Stimulated activated CD8-positive, alpha-beta memory T cell treated with anti-CD3 and anti-CD28 coated beads, Interleukin-2, amount 100 ng/mL, for 48 hours (primary cell): ENCODE measurements at regions not wholly inside any gene's neighbourhood (a gene's known extent, or its start where the extent isn't known, plus 50 kb on each side); places are given as distances from the start of the nearest gene placed in this dataset.
"Not testable (repeated sequence)": the region's sequence is repeated elsewhere in the genome, so short reads cannot be mapped to it uniquely, and the experiment has no call there.

Experiments used
- DNase-seq, 2 donors: peaks; one replicate each; pipeline ENCODE4 v3.0.0-alpha.2; 2020; ENCODE audit warnings: low read depth in 2 of 2

DNA sequence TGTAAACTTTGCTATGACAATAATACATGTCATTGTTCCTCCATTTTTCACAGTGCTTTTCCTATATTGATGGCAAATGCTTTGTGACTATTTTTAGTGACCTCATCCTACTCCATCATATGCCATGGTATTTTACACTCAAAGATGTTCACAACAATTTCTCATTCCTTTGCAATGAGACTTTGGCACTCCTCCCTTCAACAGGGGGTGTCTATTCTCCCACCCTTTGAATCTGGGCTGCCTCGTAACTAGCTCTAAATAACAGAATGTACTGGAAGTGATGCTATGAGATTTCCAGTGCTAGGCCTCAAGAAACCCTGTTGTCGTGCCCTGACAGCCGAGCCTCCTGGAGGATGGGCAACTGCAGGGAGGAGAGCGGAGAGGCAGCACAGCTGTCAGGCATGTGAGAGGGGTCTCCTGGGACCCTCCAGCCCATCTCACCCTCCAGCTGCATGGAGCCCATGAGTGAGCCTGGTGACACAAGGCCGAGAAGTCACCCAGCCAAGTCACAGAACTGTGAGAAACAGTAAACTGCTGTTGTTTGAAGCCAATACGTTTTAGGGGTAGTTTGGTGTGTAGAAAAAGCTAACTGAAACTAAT lies 103.1 kb upstream of the APCDD1 start:
- no peak for DNase-seq

DNA sequence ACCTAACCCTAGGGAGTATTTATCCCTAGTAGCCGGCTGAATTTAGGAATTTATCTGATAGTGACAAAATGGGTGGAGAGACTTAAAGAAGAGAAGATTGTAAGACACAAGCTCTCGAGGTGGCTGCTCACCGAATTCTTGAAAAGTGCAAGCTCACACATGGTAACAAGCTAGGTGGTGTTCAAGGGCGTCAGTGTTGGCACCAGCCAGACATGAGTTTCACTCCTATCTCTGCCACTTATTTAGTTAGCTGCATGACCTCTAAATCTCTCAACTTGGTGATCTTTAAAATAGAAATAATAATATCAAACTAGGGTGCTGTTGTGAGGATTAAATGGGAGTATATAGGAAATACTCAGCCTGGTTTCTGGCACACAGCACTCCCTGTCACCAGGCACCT lies 102.6 kb upstream of the APCDD1 start:
- DNase-seq = no peak

DNA sequence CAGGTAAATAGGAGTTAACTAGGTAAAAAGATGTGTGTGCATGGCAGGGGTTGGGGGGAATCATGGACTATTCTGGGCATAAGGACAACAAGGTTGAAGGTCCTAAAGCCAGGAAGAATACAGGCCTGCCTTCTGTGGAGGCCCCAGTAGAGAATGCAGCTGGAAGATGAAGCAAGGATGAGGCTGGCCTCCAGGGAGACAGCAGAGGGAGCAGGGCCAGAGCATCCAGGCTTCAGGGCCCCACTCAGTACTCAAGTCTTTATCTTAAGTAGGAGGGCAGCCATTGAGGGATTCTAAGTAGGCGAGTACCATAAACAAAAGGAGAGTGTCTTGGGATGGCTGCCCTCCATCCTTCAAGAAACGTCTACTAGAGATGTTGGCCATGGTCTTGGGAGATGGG lies 101.8 kb upstream of the APCDD1 start:
- DNase-seq = no peak

DNA sequence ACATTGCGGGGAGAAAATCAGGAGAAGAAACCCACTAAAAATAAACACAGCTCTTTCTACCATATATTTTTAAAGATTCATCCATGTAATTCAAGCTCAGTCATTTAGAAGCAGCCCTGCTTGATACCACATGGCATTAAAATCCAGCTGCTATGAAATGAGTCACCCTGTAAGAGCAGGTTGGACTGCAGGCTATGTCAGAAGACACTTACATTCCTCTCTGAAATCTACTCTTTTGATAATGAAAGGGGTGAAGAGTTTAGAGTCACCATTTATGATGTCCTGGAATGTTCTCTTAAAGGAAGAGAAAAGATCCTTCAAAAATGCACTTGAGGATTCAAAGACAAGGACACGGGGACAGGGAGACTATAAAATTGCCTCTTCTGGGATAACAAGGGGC lies 100.6 kb upstream of the APCDD1 start:
- DNase-seq = no peak

DNA sequence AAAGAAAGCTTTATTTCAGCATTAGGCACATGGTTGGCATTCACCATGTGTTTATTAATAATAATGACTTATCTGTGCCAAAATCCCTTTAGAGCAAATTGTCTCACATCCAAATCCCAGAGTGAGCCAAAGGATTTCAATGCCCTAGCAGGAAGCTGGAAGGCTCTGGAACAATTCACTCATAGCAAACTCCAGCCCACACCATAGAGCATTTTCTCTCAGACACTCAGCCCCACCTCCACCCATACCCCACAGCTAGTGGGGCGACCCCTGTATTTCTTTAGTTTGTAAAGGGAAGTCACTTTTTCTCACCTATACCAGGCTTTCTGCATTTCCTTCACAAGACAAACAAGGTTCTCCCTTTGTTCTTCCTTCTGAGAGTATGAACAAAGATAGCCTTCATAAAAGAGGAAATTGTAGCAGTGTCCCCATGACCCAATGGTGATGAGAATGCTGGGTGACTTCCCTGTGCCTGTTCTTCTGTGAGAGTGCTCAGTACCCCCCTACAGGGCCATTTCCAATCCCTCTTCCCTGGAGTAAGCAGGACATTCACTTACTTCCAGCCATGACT lies 100.1 kb upstream of the APCDD1 start:
- DNase-seq = no peak

DNA sequence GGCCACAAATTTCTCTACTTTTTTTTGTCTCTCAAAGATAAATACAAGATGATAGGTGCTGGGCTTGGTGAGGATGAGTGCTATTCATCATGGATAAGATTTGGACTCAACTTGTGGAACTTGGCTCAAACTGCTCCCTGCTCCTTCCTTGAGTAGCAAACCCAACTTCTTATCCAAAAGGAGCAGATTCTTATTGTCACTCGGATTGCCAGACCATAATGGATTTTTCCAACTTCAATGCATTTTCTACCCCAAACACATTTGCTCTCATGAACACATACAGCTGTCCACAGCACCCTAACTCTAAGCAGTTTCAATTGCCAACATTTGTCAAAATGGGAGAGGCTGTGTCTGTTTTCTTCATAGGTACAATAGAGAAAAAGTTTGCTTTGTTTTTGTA lies 99.5 kb upstream of the APCDD1 start:
- DNase-seq = no peak

DNA sequence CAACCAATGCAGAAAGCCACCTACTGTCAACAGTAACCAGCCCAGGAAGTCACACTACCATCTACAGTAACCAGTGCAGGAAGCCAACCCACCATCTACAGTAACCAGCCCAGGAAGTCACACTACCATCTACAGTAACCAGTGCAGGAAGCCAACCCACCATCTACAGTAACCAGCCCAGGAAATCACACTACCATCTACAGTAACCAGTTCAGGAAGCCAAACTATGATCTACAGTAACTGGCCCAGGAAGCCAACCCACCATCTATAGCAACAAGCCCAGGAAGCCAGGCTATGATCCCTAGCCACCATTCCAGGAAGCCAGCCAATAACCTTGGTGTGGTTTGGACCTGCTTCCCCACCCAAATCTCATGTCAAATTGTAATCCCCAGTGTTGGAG lies 97.4 kb upstream of the APCDD1 start:
- not testable (repeated sequence) for DNase-seq

DNA sequence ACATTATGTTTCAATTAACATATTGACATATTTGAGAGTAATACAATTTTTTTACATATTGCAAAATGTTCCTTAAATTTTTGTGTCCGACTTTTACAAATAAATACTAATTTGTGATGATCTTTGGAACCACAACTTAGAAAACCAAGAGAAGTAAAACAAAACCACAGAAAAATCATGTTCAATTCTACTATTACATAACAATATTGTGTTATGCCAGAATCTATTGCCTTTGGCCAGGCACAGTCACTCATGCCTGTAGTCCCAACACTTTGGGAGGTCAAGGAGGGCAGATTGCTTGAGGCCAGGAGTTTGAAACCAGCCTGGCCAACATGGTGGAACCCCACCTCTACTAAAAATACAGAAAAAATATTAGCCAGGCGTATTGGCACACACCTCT lies 92.8 kb upstream of the APCDD1 start:
- DNase-seq = no peak

DNA sequence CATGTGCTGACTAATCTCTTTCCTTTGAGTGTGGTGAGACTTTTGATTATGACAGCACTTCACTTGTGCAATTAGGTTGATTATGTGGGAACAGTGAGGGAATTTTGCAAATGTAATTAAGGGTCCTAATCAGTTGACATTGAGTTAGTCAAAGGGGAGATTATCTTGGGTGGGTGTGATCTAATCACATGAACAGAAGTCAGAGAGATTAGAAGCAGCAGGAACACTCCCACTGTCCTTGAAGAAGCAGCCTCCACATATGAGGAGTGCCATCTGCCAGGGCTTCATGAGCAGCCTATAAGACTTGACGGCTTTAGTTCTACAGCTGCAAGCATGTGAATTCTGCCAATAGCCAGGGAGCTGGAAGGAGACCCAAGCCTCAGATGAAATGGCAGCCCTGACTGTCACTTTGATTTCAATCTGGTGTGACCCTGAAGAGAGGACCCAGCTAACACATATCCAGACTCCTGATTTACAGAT lies 89.4 kb upstream of the APCDD1 start:
- no peak for DNase-seq

DNA sequence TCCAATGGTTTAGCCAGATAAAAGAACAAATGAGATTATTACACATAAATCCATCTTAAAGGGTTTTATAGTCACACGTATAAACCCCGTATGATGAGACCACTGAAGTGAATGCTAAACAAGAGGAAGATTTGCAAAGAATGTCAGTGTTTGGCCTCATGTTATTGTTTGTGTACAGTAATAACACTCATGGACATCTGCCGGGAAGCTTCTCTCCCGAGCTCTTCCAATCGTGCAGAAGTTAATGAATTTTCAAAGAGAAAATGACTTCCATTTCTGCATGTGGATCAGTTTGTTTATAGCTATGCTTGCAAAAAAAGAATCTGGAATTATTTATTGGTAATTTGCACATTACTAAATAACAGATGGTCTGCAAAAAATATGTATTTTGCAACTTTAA lies 88.5 kb upstream of the APCDD1 start:
- no peak for DNase-seq

DNA sequence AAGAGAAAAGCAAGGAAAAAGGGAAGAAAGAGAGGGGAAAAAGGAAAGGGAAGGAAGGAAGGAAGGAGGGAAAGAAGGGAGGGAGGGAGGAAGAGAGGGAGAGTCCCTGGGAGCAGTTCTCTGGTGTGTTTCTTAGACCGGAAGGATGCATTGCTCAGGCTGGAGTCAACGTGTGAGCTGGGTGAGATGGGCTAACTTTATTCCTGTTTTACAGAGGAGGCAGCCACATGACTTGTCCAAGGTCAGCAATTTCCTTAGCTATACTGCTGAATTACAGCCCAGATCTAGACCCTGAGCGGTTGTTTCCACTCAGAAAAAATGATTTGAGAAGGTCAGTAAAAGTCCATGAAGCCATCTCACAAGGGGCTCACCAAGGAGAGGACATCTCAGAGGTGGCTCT lies 86.6 kb upstream of the APCDD1 start:
- no peak for DNase-seq

DNA sequence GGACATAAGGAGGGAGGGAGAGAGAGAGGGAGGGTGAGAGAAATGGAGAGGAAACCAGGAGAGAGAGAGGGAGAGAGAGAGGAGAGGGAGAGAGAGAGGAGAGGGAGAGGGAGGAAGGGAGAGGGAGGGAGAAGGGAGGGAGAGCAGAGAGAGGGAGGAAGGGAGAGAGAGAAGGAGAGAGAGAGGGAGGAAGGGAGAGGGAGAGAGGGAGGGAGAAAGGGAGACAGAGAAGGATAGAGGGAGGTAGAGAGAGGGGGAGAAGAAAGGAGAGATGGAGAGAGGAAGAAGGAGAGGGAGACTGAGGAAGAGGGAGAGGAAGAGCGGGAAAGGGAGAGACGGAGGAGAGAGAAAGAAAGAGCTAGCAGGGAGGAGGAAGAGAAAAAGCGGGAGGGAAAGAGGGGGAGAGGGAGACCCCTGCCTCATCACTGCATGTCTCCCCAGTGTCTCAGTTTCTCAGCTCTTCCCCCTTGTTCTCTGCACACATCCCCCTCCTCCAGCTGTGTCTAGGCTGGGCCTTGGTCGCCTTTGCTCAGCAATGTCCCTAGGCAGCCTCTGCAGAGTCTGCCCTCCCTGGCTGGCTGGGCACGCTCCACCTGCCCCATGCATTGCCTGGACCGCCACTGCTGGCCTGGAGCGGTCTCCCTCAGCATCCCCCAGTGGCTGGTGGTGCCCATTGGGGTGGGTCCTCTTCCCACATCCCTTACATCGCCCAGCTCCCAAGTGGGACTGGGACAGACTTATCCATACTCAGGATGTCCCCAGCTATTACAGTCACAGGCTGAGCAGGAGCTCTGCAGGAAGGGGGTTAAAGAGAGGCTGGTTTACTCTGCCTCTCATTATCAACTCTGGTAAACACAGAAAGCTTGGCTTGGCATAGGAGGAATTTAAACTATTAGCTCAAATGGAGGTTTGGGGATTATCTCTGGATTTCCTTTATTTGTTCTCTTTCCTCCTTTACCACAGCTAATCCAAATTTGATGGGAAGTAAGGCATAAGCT lies 85.7 kb upstream of the APCDD1 start:
- DNase-seq = no peak

DNA sequence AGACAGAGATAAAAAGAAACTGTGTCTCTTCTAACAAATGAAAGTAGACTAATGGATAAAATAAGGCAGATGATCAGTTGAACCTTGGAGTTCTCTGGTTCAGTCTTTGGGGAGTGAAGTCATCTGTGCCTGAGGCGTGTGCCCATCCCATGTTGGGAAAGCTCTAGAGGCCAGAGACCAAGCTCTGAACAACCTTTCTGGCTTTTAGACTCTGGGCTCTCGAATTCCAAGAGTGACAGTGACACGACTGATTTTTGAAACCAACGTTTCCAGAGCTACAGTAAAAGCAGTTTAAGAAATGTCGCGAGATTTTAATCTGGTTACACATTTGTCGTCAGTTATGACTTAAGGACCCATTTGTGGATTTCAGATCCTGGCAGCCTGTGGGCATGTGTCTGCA lies 83.7 kb upstream of the APCDD1 start:
- DNase-seq = no peak

DNA sequence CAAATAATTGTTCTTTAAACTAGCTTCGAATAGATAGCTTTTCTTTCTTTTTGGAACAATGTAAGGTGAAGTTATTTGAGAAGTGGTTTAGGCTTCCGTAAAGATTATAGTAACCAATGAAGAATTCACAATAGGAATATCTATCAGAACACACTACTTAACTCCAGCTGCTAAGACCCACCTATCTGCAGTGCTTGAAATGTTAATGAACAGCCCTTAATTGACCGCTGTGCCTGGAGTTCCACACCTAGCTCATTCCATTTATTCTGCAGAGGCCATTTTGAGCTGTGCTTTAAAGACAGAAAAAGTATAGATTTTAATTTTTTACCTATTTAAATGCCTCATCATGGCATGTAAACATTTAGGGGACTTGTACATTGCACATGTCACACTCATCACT lies 83.3 kb upstream of the APCDD1 start:
- no peak for DNase-seq

DNA sequence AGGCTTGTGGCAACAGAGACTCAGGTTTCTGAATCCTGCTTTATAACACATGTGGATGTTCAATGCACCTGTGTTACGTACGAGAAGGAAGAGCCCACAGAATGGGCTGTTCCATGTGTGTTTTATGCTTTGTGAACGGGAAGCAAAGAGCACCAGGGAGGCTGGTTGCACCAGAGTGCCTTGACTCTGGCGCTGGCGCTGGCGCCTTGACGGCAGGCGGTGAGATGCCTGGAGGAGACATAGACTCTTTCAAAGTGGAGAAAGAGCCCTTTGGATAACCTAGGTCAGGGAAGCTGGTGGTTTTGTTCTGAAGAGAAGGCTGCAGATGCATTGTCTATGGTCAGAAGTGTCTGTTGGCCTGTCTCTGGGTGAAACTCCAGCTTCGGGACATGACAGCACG lies 80.2 kb upstream of the APCDD1 start:
- DNase-seq = no peak

DNA sequence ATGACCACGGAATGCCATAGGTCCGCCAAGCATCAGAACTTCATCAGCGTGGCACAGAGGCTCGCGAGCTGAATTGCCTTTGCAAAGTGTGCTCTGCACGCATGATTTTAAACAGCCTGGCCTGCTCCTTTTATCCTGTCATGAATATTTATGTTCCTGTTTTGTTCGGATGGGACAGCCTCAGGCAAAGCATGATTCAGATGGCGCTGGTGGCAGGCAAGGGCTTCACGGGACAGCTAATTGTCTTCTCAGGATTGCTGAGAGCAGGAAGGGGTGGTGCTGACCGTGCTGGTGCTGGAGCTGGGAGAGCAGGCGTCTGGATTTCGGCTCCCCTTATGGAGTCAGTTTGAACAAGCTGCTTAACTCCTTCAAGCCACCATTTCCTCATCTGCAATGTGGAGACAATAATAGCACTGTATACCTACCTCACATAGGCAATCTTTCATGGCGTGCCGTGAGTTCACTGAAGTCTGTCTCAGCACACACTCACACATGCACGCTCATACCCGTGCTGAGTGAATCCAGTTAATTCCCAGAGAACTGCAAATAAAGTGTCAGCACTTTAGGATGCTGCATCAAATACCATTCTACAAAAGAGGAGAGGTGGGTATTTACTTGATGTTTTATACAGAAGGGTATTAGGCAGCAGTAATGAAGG lies 79.7 kb upstream of the APCDD1 start:
- no peak for DNase-seq

DNA sequence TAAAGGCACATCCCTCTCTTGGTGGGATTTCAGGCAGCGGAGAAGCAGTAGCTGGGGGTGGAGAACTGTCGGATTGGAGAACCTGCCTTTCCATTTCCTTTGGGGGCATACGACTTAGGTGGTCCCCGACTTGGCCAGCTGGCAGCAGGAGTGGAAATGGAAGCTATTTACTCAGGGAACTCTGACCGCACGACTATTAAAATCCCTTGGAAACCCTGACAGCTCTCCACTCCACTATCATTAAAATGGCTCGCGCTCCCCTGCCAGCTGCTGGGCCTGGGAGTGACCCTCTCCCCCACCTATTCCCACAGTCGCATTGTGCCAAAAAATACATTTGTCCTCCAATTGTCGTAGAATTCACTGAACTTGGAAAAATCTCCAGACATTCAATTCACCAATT lies 77.7 kb upstream of the APCDD1 start:
- no peak for DNase-seq

DNA sequence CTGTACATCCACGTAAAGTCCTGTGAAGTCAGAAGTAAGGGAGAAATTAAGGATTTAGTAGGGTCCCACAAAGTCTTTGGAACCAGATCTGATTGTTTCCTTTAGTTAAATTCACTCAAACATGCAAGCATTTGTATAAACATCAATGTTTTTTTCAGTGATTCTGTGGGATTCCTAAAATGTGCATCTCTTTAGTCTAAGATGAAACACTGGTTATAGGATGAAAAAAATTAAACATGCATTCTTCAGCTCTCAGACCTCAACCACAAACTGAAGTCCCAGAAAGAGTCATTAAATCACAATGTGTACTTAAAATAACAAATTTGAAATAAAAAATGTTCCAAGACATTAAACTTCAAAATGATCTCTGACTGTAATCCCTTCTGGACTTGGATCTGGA lies 76.5 kb upstream of the APCDD1 start:
- DNase-seq = no peak

DNA sequence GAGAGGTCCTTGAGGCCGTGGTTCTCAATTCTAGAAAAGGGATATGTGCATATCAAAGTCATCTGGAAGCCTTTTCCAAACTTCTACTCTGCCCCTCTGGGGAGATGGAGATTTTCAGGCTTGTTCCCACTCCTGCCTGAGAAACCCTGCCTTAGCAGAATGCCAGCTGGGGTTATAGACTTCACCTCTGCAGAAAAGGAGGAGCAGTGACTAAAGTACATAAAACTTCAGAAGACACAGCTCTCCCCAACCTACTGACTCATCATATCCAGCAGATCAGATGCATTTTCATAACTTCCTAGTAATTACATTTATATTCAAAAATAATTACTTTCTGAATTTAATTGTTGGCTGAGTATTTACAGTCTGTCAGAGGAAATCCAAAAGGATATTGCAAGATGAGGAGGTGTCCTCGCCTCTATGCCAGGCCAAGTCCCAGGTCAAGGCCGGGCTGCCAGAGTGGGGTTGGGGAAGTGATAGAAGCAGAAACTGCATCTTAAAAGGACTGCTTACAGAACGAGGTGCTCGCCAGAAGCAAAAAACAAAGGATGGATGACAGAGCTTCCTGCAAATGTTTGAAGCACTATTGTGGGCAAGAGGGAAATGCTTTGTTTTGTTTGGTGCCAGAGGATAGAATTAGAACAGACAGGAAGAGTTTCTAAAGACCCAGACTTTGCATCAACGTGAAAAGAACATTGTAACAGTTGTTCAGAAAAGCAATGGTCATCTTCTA lies 75.6 kb upstream of the APCDD1 start:
- DNase-seq = no peak

DNA sequence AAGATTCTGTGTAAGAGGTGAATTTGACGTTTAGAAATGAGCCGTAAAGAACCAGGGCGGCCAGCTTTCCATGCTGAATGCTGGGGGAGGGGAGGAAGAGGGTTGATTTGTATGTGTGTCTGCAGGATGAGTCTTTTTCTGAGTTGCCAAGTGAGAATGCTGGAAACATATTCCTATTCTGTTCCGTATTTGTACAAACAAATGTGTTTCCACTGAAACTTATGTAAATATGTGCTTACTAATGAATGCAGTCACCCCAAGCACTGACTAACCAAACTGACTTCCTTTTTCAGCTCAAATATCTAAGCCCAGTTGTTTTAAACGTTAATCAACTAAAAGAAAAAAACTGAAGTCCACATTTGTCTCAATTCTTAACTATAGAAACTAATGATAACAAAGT lies 74.9 kb upstream of the APCDD1 start:
- DNase-seq = no peak

DNA sequence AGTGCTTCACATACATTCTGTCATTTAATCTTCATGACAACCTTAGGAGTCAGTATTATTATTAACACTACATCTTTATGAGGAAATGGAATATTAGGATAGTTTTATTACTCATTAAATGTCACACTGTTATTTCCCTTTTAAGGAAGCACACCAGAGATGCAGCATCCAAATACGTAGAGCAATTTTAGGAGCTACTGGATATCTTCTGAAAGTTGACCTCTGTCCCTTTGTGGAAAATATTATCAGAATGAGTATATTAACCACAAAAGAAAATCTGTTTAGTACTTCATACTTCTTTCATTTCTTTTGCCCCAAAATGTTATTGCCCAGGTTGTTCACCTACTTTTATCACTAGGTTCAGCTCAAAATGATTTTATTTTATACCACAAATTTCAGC lies 72.9 kb upstream of the APCDD1 start:
- DNase-seq = no peak

DNA sequence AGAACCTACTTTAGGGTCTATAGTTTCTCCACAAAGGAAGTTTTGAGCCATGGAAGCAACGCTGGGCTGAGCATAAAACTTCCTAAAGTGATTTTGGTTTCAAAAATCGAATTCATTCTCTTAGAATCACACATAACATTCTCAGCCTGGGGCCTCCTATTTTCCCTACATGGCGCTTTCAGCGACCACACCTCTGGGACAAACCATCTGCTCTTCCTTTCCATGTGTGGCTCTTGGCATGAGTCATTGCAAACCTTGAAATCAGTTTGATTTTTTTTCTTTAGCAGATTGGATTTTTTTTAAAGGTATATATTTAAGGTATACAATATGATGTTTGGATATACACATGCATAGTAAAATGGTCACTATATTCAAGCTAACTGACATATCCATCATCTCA lies 72.5 kb upstream of the APCDD1 start:
- no peak for DNase-seq
